NCI-H2196 (cell line): ENCODE measurements at regions not wholly inside any gene's neighbourhood (a gene's known extent, or its start where the extent isn't known, plus 50 kb on each side); places are given as distances from the start of the nearest gene placed in this dataset.

Experiments used
- DNase-seq: peaks from one replicate; lab custom pipeline; 2025; ENCODE audit not compliant: unreplicated experiment; lab: John Stamatoyannopoulos, UW

- DNase-seq, result no peak
Observed at GRCh38 chr16:14362774-14363371, 267.2 kb downstream of the PARN start.

- DNase-seq, result no peak
Observed at GRCh38 chr16:14360326-14361037, 269.6 kb downstream of the PARN start.

GRCh38 chr16:14358697-14359305, 271.3 kb downstream of the PARN start:
- no peak for DNase-seq

GRCh38 chr16:14357328-14357727, 272.7 kb downstream of the PARN start:
- DNase-seq, result no peak

- DNase-seq, result no peak
Observed at GRCh38 chr16:14356064-14356463, 274.0 kb downstream of the PARN start.

- no peak for DNase-seq
Observed at GRCh38 chr16:14354561-14355351, 275.3 kb downstream of the PARN start.

- DNase-seq, result no peak
Observed at GRCh38 chr16:14353340-14353739, 276.7 kb downstream of the PARN start.

GRCh38 chr16:14351647-14352046, 278.4 kb downstream of the PARN start:
- DNase-seq, result no peak

- DNase-seq, result no peak
Observed at GRCh38 chr16:14350626-14351025, 279.4 kb downstream of the PARN start.

GRCh38 chr16:14350081-14350480, 279.0 kb downstream of the MRTFB start:
- DNase-seq, result no peak

- DNase-seq, result no peak
Observed at GRCh38 chr16:14347706-14348105, 276.6 kb downstream of the MRTFB start.

- DNase-seq, result no peak
Observed at GRCh38 chr16:14346278-14347142, 275.4 kb downstream of the MRTFB start.

- DNase-seq, result no peak
Observed at GRCh38 chr16:14345512-14346115, 274.5 kb downstream of the MRTFB start.

- no peak for DNase-seq
Observed at GRCh38 chr16:14344945-14345344, 273.8 kb downstream of the MRTFB start.

GRCh38 chr16:14344292-14344691, 273.2 kb downstream of the MRTFB start:
- no peak for DNase-seq

- DNase-seq, result no peak
Observed at GRCh38 chr16:14341324-14342225, 270.5 kb downstream of the MRTFB start.

- DNase-seq, result no peak
Observed at GRCh38 chr16:14339694-14340093, 268.6 kb downstream of the MRTFB start.

GRCh38 chr16:14338969-14339368, 267.9 kb downstream of the MRTFB start:
- no peak for DNase-seq

GRCh38 chr16:14338236-14338635, 267.1 kb downstream of the MRTFB start:
- DNase-seq, result no peak
